ENCODE measurements at regions not wholly inside any gene's neighbourhood (a gene's known extent, or its start where the extent isn't known, plus 50 kb on each side); places are given as distances from the start of the nearest gene placed in this dataset.

DNA sequence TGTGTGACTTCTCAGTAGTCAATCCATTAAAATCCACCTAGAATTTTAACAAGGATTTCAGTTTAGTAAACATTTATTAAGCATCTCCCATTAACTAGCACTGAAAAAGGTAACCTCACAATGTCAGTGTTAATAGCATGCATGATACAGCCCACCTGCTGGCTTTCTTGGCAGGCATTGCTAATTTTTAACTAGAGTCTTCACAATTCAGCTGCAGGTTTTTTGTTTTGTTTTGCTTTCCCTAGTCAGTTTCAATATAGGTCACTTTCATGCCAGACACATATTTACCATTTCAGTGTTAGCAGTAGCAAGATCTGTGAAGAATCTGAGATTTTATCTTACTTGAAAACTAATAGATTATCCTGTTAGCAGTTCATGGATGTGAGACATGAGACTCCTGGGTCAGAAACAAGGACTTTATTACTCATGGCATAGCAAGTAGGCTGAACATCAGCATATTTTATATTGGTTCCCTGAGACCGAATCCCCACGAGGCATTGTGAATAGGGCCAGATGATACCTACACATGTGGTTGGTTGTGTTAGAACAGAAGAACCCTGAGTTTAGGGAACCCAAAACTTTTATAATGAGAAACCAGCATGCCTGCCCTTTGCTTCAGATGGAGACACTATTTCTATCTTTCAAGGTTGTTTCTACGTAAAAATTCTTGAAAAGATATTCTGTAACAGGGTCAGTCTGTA is 198.0 kb upstream of the HTR2A start:
- TF ChIP-seq, protein P1, sequence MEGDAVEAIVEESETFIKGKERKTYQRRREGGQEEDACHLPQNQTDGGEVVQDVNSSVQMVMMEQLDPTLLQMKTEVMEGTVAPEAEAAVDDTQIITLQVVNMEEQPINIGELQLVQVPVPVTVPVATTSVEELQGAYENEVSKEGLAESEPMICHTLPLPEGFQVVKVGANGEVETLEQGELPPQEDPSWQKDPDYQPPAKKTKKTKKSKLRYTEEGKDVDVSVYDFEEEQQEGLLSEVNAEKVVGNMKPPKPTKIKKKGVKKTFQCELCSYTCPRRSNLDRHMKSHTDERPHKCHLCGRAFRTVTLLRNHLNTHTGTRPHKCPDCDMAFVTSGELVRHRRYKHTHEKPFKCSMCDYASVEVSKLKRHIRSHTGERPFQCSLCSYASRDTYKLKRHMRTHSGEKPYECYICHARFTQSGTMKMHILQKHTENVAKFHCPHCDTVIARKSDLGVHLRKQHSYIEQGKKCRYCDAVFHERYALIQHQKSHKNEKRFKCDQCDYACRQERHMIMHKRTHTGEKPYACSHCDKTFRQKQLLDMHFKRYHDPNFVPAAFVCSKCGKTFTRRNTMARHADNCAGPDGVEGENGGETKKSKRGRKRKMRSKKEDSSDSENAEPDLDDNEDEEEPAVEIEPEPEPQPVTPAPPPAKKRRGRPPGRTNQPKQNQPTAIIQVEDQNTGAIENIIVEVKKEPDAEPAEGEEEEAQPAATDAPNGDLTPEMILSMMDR (IDR thresholded peaks at IDR 0.05), result no peak
- no peak for TF ChIP-seq ZFX (IDR thresholded peaks at IDR 0.05; ENCODE audit: borderline replicate concordance)

Data from 22Rv1 (cell line).